C4-2B (cell line): ENCODE measurements at regions not wholly inside any gene's neighbourhood (a gene's known extent, or its start where the extent isn't known, plus 50 kb on each side); places are given as distances from the start of the nearest gene placed in this dataset.

Experiments used
- CTCF ChIP-seq: fragments of 450-650 bp; conservative IDR thresholded peaks from 2 replicates; pipeline ENCODE4 v1.5.1; 2017; ENCODE audit warnings: mild to moderate bottlenecking
- ZFX ChIP-seq: fragments of 450-650 bp; IDR thresholded peaks from 2 replicates; pipeline ENCODE4 v1.6.1; 2017

GRCh38 chr4:36675436-36675835, 394.0 kb downstream of the DTHD1 start:
- TF ChIP-seq CTCF (no peak), ZFX (no peak)
